Prostate gland (tissue), 2 donors: ENCODE measurements at regions not wholly inside any gene's neighbourhood (a gene's known extent, or its start where the extent isn't known, plus 50 kb on each side); places are given as distances from the start of the nearest gene placed in this dataset.

Experiments
- POLR2A ChIP-seq: fragments of 450-650 bp; IDR thresholded peaks from one replicate; pipeline ENCODE4 v1.6.1; 2016; ENCODE audit warnings: antibody characterized with exemption, mild to moderate bottlenecking
- POLR2AphosphoS5 ChIP-seq: sonication (generic); formaldehyde crosslinking; IDR thresholded peaks from one replicate; pipeline ENCODE4 v1.6.1; 2017; ENCODE audit warnings: antibody characterized with exemption
- TF ChIP-seq, protein P1 (sequence below), 4 experiments: fragments of 200-600 bp in 2 of 4; fragments of 450-650 bp in 2 of 4; sonication (generic) in 2 of 4; IDR thresholded peaks; 1 replicate in 3 of 4; 2 replicates in 1 of 4; pipeline ENCODE4 v1.5.1; 2016 to 2019; ENCODE audit warnings: antibody characterized with exemption in 4 of 4, mild to moderate bottlenecking in 2 of 4, moderate library complexity in 2 of 4

DNA sequence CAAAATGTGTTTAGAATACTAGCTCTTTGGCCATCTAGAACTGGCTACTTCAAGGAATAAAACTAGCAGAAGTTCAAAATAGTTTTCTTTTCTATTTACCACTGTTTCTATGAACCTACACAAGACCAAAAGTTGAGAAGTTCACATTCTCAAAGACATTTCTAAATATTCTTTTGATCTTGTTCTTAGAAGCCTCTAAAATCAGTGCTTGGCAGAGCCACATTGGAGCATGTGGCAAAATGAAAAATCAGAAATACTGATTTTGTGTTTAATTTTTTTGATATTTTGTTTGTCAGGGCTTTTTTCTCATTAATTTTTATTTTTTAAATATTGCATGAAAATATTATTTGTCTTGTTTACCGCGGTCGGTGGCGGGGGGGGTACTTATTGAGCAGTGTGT lies 853.8 kb upstream of the INTU start:
- TF ChIP-seq, protein P1, sequence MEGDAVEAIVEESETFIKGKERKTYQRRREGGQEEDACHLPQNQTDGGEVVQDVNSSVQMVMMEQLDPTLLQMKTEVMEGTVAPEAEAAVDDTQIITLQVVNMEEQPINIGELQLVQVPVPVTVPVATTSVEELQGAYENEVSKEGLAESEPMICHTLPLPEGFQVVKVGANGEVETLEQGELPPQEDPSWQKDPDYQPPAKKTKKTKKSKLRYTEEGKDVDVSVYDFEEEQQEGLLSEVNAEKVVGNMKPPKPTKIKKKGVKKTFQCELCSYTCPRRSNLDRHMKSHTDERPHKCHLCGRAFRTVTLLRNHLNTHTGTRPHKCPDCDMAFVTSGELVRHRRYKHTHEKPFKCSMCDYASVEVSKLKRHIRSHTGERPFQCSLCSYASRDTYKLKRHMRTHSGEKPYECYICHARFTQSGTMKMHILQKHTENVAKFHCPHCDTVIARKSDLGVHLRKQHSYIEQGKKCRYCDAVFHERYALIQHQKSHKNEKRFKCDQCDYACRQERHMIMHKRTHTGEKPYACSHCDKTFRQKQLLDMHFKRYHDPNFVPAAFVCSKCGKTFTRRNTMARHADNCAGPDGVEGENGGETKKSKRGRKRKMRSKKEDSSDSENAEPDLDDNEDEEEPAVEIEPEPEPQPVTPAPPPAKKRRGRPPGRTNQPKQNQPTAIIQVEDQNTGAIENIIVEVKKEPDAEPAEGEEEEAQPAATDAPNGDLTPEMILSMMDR (IDR thresholded peaks at IDR 0.05): no peak
- no peak for TF ChIP-seq POLR2AphosphoS5
- no peak for TF ChIP-seq POLR2A
